Large intestine (tissue), 3 donors: ENCODE measurements at regions not wholly inside any gene's neighbourhood (a gene's known extent, or its start where the extent isn't known, plus 50 kb on each side); places are given as distances from the start of the nearest gene placed in this dataset.
"Not testable (repeated sequence)": the region's sequence is repeated elsewhere in the genome, so short reads cannot be mapped to it uniquely, and the experiment has no call there.

Source experiments
- DNase-seq, 2 donors: peaks; one replicate each; pipeline versions ENCODE4 v3.0.0 to v3.0.0-alpha.2; 2013
- H3K27ac ChIP-seq: one replicate; pipeline ENCODE4 v1.5.1; 2013; ENCODE audit warnings: low read length
- H3K27me3 ChIP-seq: 2 replicates; pipeline ENCODE4 v1.6.1; 2013; ENCODE audit warnings: low read length; ENCODE audit not compliant: control insufficient read depth, insufficient read depth
- H3K36me3 ChIP-seq: 2 replicates; pipeline ENCODE4 v1.6.1; 2013; ENCODE audit warnings: low read length; ENCODE audit not compliant: control insufficient read depth, insufficient read depth
- H3K4me1 ChIP-seq: one replicate; pipeline ENCODE4 v1.6.1; 2013; ENCODE audit warnings: low read length; ENCODE audit not compliant: control insufficient read depth, insufficient read depth
- H3K4me3 ChIP-seq: one replicate; pipeline ENCODE4 v1.5.1; 2013; ENCODE audit warnings: low read length
- H3K9me3 ChIP-seq: one replicate; pipeline ENCODE4 v1.6.1; 2013; ENCODE audit warnings: mild to moderate bottlenecking, low read depth, low read length, moderate library complexity; ENCODE audit not compliant: control insufficient read depth
- WGBS: methylation state at CpG from one replicate; pipeline ENCODE4 v1.1.5; 2013; ENCODE audit warnings: low lambda C conversion rate; ENCODE audit not compliant: insufficient coverage; 5-methylcytosine and 5-hydroxymethylcytosine counted together

GRCh38 chr6:16948396-16948795 lies 153.5 kb upstream of the STMND1 start:
- Histone ChIP-seq H3K4me1 (no peaks in the 10 kb centered on the region), H3K9me3 (no peaks in the 10 kb centered on the region), H3K4me3 (no peak overlapping the region), H3K27ac (no peak overlapping the region), H3K27me3 (no peaks in the 10 kb centered on the region), H3K36me3 (no peaks in the 10 kb centered on the region)
- WGBS = 60% methylated on average over 1 of the region's 2 CpGs
- DNase-seq = no peak

GRCh38 chr6:16947375-16948015 lies 154.4 kb upstream of the STMND1 start:
- Histone ChIP-seq H3K4me3 (no peak overlapping the region), H3K9me3 (no peaks in the 10 kb centered on the region), H3K36me3 (no peaks in the 10 kb centered on the region), H3K27me3 (no peaks in the 10 kb centered on the region), H3K27ac (no peak overlapping the region), H3K4me1 (no peaks in the 10 kb centered on the region)
- WGBS = 0% methylated on average over 1 of the region's 4 CpGs
- DNase-seq = peak; percentile 23 to 33

- DNase-seq = no peak
- Histone ChIP-seq H3K9me3 (no peaks in the 10 kb centered on the region), H3K4me3 (no peak overlapping the region), H3K4me1 (no peaks in the 10 kb centered on the region), H3K27me3 (peaks cover 6% of the 10 kb centered on the region), H3K36me3 (no peaks in the 10 kb centered on the region), H3K27ac (no peak overlapping the region)
- 100% methylated on average over 1 of the region's 3 CpGs for WGBS
Observed at GRCh38 chr6:16944596-16944995, 157.3 kb upstream of the STMND1 start.

GRCh38 chr6:16939839-16940238 lies 162.0 kb upstream of the STMND1 start:
- no peak overlapping the region for H3K4me3 ChIP-seq
- H3K36me3 ChIP-seq = no peaks in the 10 kb centered on the region
- WGBS = no CpG with 5 or more reads among the region's 5 CpGs
- DNase-seq = no peak
- H3K27ac ChIP-seq = no peak overlapping the region
- H3K27me3 ChIP-seq = peaks cover 6% of the 10 kb centered on the region
- no peaks in the 10 kb centered on the region for H3K4me1 ChIP-seq
- H3K9me3 ChIP-seq = no peaks in the 10 kb centered on the region

- WGBS = 60% methylated on average over 2 of the region's 7 CpGs
- Histone ChIP-seq H3K4me1 (no peaks in the 10 kb centered on the region), H3K36me3 (no peaks in the 10 kb centered on the region), H3K9me3 (no peaks in the 10 kb centered on the region), H3K27me3 (peaks cover 6% of the 10 kb centered on the region), H3K4me3 (no peak overlapping the region), H3K27ac (no peak overlapping the region)
- no peak for DNase-seq
Observed at GRCh38 chr6:16939351-16939750, 162.5 kb upstream of the STMND1 start.

GRCh38 chr6:16936893-16937292 lies 165.0 kb upstream of the STMND1 start:
- DNase-seq = no peak
- Histone ChIP-seq H3K4me3 (no peak overlapping the region), H3K27me3 (peaks cover 10% of the 10 kb centered on the region), H3K4me1 (no peaks in the 10 kb centered on the region), H3K36me3 (no peaks in the 10 kb centered on the region), H3K27ac (no peak overlapping the region), H3K9me3 (no peaks in the 10 kb centered on the region)
- WGBS = 95% methylated on average over 3 of the region's 3 CpGs

GRCh38 chr6:16933961-16934360 lies 167.9 kb upstream of the STMND1 start:
- Histone ChIP-seq H3K27me3 (peaks cover 5% of the 10 kb centered on the region), H3K9me3 (no peaks in the 10 kb centered on the region), H3K4me3 (no peak overlapping the region), H3K4me1 (no peaks in the 10 kb centered on the region), H3K36me3 (no peaks in the 10 kb centered on the region), H3K27ac (no peak overlapping the region)
- no peak for DNase-seq
- WGBS = no CpG with 5 or more reads among the region's 1 CpG

GRCh38 chr6:16933532-16933931 lies 168.3 kb upstream of the STMND1 start:
- no CpG with 5 or more reads among the region's 4 CpGs for WGBS
- Histone ChIP-seq H3K27me3 (peaks cover 5% of the 10 kb centered on the region), H3K9me3 (no peaks in the 10 kb centered on the region), H3K27ac (no peak overlapping the region), H3K4me1 (no peaks in the 10 kb centered on the region), H3K36me3 (no peaks in the 10 kb centered on the region), H3K4me3 (no peak overlapping the region)
- DNase-seq = no peak

GRCh38 chr6:16932920-16933319 lies 168.9 kb upstream of the STMND1 start:
- H3K27ac ChIP-seq = no peak overlapping the region
- no peak for DNase-seq
- 94% methylated on average over 3 of the region's 4 CpGs for WGBS
- no peaks in the 10 kb centered on the region for H3K4me1 ChIP-seq
- no peaks in the 10 kb centered on the region for H3K36me3 ChIP-seq
- peaks cover 5% of the 10 kb centered on the region for H3K27me3 ChIP-seq
- H3K9me3 ChIP-seq = no peaks in the 10 kb centered on the region
- H3K4me3 ChIP-seq = no peak overlapping the region

- not testable (repeated sequence) for H3K36me3 ChIP-seq, DNase-seq, H3K27ac ChIP-seq, H3K4me3 ChIP-seq, H3K9me3 ChIP-seq, H3K27me3 ChIP-seq, H3K4me1 ChIP-seq
Observed at GRCh38 chr6:16931079-16931478, 169.8 kb upstream of the ATXN1 start.

- WGBS = 83% methylated on average over 1 of the region's 1 CpG
- H3K4me1 ChIP-seq = no peaks in the 10 kb centered on the region
- peaks cover 5% of the 10 kb centered on the region for H3K27me3 ChIP-seq
- no peak overlapping the region for H3K27ac ChIP-seq
- no peak overlapping the region for H3K4me3 ChIP-seq
- DNase-seq = no peak
- no peaks in the 10 kb centered on the region for H3K36me3 ChIP-seq
- no peaks in the 10 kb centered on the region for H3K9me3 ChIP-seq
Observed at GRCh38 chr6:16930432-16930831, 169.2 kb upstream of the ATXN1 start.
